ENCODE measurements at regions not wholly inside any gene's neighbourhood (a gene's known extent, or its start where the extent isn't known, plus 50 kb on each side); places are given as distances from the start of the nearest gene placed in this dataset.

GRCh38 chr1:29398431-29398830 is 162.1 kb downstream of the PTPRU start:
- TF ChIP-seq, protein P1, sequence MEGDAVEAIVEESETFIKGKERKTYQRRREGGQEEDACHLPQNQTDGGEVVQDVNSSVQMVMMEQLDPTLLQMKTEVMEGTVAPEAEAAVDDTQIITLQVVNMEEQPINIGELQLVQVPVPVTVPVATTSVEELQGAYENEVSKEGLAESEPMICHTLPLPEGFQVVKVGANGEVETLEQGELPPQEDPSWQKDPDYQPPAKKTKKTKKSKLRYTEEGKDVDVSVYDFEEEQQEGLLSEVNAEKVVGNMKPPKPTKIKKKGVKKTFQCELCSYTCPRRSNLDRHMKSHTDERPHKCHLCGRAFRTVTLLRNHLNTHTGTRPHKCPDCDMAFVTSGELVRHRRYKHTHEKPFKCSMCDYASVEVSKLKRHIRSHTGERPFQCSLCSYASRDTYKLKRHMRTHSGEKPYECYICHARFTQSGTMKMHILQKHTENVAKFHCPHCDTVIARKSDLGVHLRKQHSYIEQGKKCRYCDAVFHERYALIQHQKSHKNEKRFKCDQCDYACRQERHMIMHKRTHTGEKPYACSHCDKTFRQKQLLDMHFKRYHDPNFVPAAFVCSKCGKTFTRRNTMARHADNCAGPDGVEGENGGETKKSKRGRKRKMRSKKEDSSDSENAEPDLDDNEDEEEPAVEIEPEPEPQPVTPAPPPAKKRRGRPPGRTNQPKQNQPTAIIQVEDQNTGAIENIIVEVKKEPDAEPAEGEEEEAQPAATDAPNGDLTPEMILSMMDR (IDR thresholded peaks at IDR 0.05 in 8 of 11, conservative IDR thresholded peaks at IDR 0.05 in 3 of 11), result no peak
- TF ChIP-seq POLR2AphosphoS5 (IDR thresholded peaks at IDR 0.05) (no peak), POLR2A (IDR thresholded peaks at IDR 0.05) (no peak)

All from spleen (tissue), 7 donors.